OCI-LY7 (cell line): ENCODE measurements at regions not wholly inside any gene's neighbourhood (a gene's known extent, or its start where the extent isn't known, plus 50 kb on each side); places are given as distances from the start of the nearest gene placed in this dataset.

Experiments used
- BruUV-seq: library from RNA; stranded (reverse); fragments of 400-500 nt; replicated peaks from 2 replicates; lab custom pipeline; 2021; lab: Mats Ljungman, UMichigan
- CTCF ChIA-PET: fragments of 300-600 bp; sonication (Branson Sonifier 250); formaldehyde crosslinking; loops from one replicate; lab custom pipeline; 2022; ENCODE audit warnings: antibody characterized with exemption; ENCODE audit not compliant: unreplicated experiment; lab: Charles Lee
- POLR2A ChIA-PET: fragments of 300-600 bp; sonication (Branson Sonifier 250); formaldehyde crosslinking; loops from one replicate; lab custom pipeline; 2022; ENCODE audit warnings: antibody characterized with exemption; lab: Charles Lee
- DNase-seq: peaks from one replicate; pipeline ENCODE4 v3.0.0-alpha.2; 2015; ENCODE audit warnings: low spot score
- H2AFZ ChIP-seq: fragments of 200-600 bp; sonication (generic), shearing (Covaris generic); 2 replicates; pipeline ENCODE4 v1.6.1; 2014; ENCODE audit warnings: mild to moderate bottlenecking, antibody characterized with exemption, low read length, moderate library complexity
- H3K27ac ChIP-seq: fragments of 200-600 bp; sonication (generic); 2 replicates; pipeline ENCODE4 v1.5.1; 2014; ENCODE audit warnings: mixed run types, low read depth, mild to moderate bottlenecking, moderate library complexity, low read length, inconsistent platforms; ENCODE audit not compliant: poor library complexity, severe bottlenecking
- H3K36me3 ChIP-seq: fragments of 200-600 bp; sonication (generic); 2 replicates; pipeline ENCODE4 v1.6.1; 2014; ENCODE audit warnings: mild to moderate bottlenecking, antibody characterized with exemption, low read length, moderate library complexity, mixed read lengths; ENCODE audit not compliant: insufficient read depth
- H3K4me1 ChIP-seq: fragments of 200-600 bp; sonication (generic); 2 replicates; pipeline ENCODE4 v1.5.1; 2014; ENCODE audit warnings: mild to moderate bottlenecking, low read length; ENCODE audit not compliant: insufficient read depth, poor library complexity, severe bottlenecking
- H3K4me2 ChIP-seq: fragments of 200-600 bp; sonication (generic); 2 replicates; pipeline ENCODE4 v1.6.1; 2014; ENCODE audit warnings: mild to moderate bottlenecking, low read length
- H3K4me3 ChIP-seq: fragments of 200-600 bp; sonication (generic); 2 replicates; pipeline ENCODE4 v1.5.1; 2014; ENCODE audit warnings: mild to moderate bottlenecking, low read depth, low read length; ENCODE audit not compliant: poor library complexity, severe bottlenecking
- H3K79me2 ChIP-seq: fragments of 200-600 bp; sonication (generic); 2 replicates; pipeline ENCODE4 v1.6.1; 2016; ENCODE audit warnings: low read depth, mild to moderate bottlenecking, low read length, moderate library complexity, mixed read lengths; ENCODE audit not compliant: insufficient read depth
- H3K9me2 ChIP-seq: fragments of 200-600 bp; sonication (generic); 2 replicates; pipeline ENCODE4 v1.6.1; 2016; ENCODE audit warnings: mild to moderate bottlenecking, low read length, mixed read lengths; ENCODE audit not compliant: insufficient read depth
- H3K9me3 ChIP-seq: fragments of 200-600 bp; sonication (generic); 2 replicates; pipeline ENCODE4 v1.6.1; 2014; ENCODE audit warnings: mild to moderate bottlenecking, mixed run types, low read length, mixed read lengths
- H4K20me1 ChIP-seq: fragments of 200-600 bp; sonication (generic); 2 replicates; pipeline ENCODE4 v1.6.1; 2014; ENCODE audit warnings: mild to moderate bottlenecking, antibody characterized with exemption, low read length, moderate library complexity, mixed read lengths; ENCODE audit not compliant: insufficient read depth
- EZH2phosphoT487 ChIP-seq: fragments of 200-600 bp; sonication (generic); IDR thresholded peaks from 2 replicates; pipeline ENCODE4 v1.6.1; 2018; ENCODE audit warnings: low read depth, borderline replicate concordance, mild to moderate bottlenecking, mixed run types, antibody characterized with exemption, low read length, moderate library complexity, mixed read lengths
- intact Hi-C: fragments of 100-400 bp; cut with micrococcal nuclease; formaldehyde crosslinking; loops from one replicate; pipeline ENCODE4 v1.10.0; 2022; ENCODE audit not compliant: unreplicated experiment
- TF ChIP-seq, protein P1 (sequence below): fragments of 200-600 bp; sonication (generic); conservative IDR thresholded peaks from 2 replicates; pipeline ENCODE4 v1.5.1; 2014; ENCODE audit warnings: mild to moderate bottlenecking, antibody characterized with exemption, low read length, moderate library complexity, mixed read lengths

DNA sequence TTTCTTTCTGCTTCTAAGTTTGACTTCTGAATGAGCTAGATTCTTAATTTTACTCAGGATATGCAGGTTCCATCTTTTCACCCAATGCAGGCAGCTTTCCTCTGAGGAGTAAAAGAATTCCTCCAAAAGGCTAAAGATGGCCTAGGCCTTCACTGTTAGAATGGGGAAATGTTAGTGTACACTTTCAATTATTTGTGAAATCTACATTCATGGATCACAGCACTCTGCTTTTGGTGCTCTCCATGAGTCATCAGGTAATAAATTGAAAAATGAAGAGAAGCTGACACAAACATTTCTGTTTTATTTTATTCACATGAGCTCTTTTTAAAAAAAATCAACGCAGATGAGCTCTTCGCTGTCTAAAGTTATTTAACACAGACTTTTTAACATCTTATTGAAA, 502.5 kb upstream of the GOLIM4 start:
- BruUV-seq, result no TSS peak
- DNase-seq, result no peak
- no peak for TF ChIP-seq EZH2phosphoT487
- TF ChIP-seq, protein P1, sequence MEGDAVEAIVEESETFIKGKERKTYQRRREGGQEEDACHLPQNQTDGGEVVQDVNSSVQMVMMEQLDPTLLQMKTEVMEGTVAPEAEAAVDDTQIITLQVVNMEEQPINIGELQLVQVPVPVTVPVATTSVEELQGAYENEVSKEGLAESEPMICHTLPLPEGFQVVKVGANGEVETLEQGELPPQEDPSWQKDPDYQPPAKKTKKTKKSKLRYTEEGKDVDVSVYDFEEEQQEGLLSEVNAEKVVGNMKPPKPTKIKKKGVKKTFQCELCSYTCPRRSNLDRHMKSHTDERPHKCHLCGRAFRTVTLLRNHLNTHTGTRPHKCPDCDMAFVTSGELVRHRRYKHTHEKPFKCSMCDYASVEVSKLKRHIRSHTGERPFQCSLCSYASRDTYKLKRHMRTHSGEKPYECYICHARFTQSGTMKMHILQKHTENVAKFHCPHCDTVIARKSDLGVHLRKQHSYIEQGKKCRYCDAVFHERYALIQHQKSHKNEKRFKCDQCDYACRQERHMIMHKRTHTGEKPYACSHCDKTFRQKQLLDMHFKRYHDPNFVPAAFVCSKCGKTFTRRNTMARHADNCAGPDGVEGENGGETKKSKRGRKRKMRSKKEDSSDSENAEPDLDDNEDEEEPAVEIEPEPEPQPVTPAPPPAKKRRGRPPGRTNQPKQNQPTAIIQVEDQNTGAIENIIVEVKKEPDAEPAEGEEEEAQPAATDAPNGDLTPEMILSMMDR, result no peak
- H3K27ac ChIP-seq, result no peak overlapping the region
- H3K4me1 ChIP-seq, result no peaks in the 10 kb centered on the region
- H3K9me2 ChIP-seq, result no peaks in the 10 kb centered on the region; the same call in 1 of the 2 replicates
- no peaks in the 10 kb centered on the region for H4K20me1 ChIP-seq
- ChIA-PET POLR2A (interaction anchor here (0.6 kb wide), 1 partner anchor 418 kb away, joined by 4 read pairs; no protein-coding TSS in a partner anchor), CTCF (no interaction called here)
- H3K4me3 ChIP-seq, result no peak overlapping the region
- intact Hi-C loops, result no loop called here
- no peak overlapping the region for H2AFZ ChIP-seq
- no peak overlapping the region for H3K4me2 ChIP-seq
- no peaks in the 10 kb centered on the region for H3K79me2 ChIP-seq
- no peaks in the 10 kb centered on the region for H3K9me3 ChIP-seq
- no peaks in the 10 kb centered on the region for H3K36me3 ChIP-seq

DNA sequence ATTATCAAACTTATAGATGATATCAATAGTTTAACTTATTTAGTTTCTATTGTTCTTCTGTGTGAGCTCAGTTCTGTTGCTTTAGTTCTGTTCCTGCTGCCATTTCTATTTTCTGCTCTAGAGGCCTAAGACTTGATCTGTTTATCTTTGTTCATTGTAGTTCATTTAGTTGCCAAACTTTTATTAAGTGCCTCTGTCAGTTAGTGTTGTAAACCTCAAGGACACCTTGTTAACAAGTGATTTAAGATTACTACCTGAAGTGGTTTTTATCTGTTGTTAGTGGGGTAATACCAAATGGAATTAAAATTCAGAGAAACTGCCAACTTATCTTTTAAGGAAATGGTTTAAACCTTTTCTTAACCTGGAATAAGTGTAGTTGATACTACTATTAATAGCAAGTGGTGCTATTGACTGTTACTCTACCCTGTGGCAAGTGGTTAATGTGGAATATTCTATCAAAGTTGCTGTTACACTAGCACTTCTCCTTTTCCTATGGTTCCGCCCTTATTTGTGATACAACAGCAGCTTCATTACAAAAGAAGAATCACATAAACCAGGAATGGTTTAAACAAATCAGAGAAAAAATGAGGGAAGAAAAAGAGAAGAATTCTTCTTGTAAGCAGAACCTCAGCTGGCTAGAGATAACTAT, 500.6 kb upstream of the GOLIM4 start:
- Histone ChIP-seq H3K36me3 (no peaks in the 10 kb centered on the region), H3K27ac (no peak overlapping the region), H3K9me2 (no peaks in the 10 kb centered on the region; the same call in 1 of the 2 replicates), H4K20me1 (no peaks in the 10 kb centered on the region), H3K9me3 (no peaks in the 10 kb centered on the region), H3K4me3 (no peak overlapping the region), H2AFZ (no peak overlapping the region), H3K79me2 (no peaks in the 10 kb centered on the region), H3K4me2 (no peak overlapping the region), H3K4me1 (no peaks in the 10 kb centered on the region)
- DNase-seq, result no peak
- POLR2A ChIA-PET, result no interaction called here
- no peak for TF ChIP-seq EZH2phosphoT487
- TF ChIP-seq, protein P1, result no peak
- CTCF ChIA-PET, result no interaction called here
- intact Hi-C loops, result no loop called here
- BruUV-seq, result no TSS peak

DNA sequence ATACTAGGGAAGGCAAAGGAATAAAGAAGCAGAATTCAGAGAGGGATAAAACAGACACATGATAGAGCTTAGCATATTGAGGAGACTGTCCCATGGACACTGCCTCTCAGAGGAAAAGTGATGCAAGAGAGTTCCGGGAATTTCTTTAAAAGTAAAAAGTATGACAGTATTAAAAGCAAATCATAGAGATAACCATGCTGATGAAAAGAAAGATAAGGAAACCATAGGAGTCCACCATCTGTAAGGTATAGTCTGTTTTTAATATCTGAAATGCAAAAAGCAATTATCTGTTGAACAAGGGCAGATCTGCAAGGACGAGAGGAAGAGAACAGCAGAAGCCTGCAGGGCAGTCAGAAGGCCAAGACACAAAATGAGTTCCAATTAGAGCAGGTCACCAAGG, 495.9 kb upstream of the GOLIM4 start:
- H3K4me3 ChIP-seq, result no peak overlapping the region
- intact Hi-C loops, result no loop called here
- H4K20me1 ChIP-seq, result no peaks in the 10 kb centered on the region
- TF ChIP-seq EZH2phosphoT487, result no peak
- TF ChIP-seq, protein P1, result no peak
- H3K36me3 ChIP-seq, result no peaks in the 10 kb centered on the region
- BruUV-seq, result no TSS peak
- H3K27ac ChIP-seq, result no peak overlapping the region
- H3K9me2 ChIP-seq, result no peaks in the 10 kb centered on the region; the same call in 1 of the 2 replicates
- CTCF ChIA-PET, result no interaction called here
- no peaks in the 10 kb centered on the region for H3K79me2 ChIP-seq
- no peak overlapping the region for H3K4me2 ChIP-seq
- POLR2A ChIA-PET, result interaction anchor here (0.6 to 1.0 kb wide), 2 partner anchors 27 to 120 kb away, joined by 3 read pairs; no protein-coding TSS in a partner anchor
- no peaks in the 10 kb centered on the region for H3K9me3 ChIP-seq
- no peak overlapping the region for H2AFZ ChIP-seq
- DNase-seq, result no peak
- no peaks in the 10 kb centered on the region for H3K4me1 ChIP-seq
